ENCODE measurements at regions not wholly inside any gene's neighbourhood (a gene's known extent, or its start where the extent isn't known, plus 50 kb on each side); places are given as distances from the start of the nearest gene placed in this dataset.
A peak's percentile ranks its signal among the peaks of the same experiment; 100 is the strongest.

DNA sequence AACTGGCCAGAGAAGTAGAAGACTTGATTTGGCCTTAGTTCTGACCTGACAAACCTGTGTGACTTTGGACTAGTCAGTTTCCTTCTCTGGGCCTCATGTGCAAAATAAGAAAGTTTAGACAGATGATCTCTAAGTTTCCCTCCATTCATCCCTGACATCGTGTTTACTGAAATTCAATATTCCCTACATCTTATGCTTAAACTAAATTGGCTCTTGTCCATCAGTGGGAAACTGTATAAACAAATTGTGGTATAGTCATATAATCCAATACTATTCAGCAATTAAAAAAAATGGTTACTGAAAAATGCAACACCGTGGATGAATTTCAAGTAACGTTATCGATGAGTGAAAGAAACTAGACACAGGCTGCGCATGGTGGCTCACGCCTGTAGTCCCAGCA, 64.4 kb upstream of the HRH1 start:
- DNase-seq (ENCODE audit: low read depth) = no peak

DNA sequence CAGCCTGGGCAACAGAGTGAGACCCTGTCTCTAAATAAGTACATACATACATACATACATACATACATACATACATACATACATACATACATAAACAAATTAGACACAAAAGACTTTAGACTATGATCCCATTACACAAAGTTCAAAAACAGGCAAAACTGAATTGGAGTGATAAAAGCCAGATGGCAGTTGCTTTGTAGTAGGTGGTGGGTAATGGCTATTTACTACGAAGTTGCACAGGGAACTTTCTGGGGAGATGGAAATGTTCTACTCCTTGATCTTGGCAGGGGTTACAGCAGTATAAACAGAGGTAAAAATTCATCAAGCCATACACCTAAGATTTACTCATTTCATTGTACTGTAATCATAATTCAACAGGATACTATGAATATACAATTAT, 63.7 kb upstream of the HRH1 start:
- DNase-seq (ENCODE audit: low read depth) = no peak

DNA sequence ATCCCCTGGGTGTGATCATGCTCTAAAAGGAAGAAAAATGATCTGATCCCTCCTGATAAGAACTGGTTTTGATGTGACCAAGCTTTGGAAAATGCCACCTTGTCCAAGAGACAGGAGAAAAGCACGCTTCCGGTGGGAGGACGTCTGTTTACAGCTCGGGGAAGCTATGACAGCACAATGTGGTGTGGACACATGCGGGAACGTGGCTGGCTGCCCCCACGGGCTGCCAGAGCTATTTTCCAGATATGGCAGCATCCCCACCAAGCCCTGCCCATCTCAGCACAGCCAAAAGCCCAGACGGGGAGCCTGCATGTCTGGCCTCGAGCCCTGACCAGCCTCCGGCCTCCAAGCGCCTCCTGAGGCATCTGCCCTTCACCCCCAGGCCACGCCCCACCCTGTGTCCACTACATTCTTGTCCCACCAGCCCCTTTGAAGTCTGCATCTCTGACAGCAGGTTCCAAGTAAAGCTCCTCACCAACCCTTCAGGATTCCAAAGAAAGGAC, 63.2 kb upstream of the HRH1 start:
- peak; percentile 35 for DNase-seq (ENCODE audit: low read depth)

DNA sequence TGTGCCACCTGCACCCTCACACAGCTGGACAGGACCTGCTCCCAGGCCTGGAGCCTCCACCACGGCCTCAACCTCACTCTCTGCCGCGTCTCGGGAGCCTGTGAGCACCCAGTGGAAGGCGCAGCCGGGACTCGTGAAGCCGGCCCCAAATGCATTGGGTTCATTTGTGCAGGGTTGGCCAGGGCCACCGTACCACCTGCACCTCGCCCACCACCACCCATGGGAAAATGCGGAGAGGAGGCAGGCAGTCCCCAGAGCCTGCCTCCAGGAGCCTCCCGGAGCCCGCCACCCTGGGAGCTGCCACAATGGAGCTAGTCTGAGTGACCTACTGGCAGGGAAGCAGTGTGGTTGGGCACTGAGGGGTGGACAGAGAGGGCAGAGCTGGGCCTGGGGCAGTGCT, 62.5 kb upstream of the HRH1 start:
- DNase-seq (ENCODE audit: low read depth) = no peak

DNA sequence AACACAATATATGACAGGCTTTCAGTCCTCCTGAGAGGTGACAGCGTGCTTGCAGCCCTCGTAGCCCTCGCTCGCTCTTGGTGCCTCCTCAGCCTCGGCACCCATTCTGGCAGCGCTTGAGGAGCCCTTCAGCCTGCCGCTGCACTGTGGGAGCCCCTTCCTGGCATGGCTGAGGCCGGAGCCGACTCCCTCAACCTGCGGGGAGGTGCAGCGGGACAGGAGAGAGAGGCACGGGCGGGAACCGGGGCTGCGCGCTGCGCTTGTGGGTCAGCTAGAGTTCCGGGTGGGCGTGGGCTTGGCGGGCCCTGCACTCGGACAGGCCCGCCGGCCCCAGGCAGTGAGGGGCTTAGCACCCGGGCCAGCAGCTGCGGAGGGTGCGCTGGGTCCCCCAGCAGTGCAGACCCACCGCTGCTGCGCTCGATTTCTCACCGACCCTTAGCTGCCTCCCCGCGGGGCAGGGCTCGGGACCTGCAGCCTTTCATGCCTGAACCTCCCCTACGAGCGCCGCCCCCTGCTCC, 60.4 kb upstream of the HRH1 start:
- DNase-seq (ENCODE audit: low read depth) = no peak

DNA sequence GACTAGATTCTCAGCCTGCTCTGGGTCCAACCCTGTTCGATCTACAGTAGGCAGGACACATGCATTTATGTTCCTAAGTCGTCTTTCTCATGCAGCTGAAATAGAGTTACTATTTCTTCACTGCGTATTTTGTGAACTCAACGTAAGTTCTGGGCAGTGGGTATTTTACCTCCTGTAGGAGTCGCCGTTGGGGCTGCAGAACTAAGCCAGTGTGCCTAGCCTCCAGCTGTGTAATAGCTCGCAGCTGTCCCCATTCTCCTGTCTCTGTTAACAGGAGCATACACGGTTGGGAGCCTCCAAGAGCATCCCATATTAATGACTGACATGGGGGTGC, 58.4 kb upstream of the HRH1 start:
- DNase-seq (ENCODE audit: low read depth) = no peak

DNA sequence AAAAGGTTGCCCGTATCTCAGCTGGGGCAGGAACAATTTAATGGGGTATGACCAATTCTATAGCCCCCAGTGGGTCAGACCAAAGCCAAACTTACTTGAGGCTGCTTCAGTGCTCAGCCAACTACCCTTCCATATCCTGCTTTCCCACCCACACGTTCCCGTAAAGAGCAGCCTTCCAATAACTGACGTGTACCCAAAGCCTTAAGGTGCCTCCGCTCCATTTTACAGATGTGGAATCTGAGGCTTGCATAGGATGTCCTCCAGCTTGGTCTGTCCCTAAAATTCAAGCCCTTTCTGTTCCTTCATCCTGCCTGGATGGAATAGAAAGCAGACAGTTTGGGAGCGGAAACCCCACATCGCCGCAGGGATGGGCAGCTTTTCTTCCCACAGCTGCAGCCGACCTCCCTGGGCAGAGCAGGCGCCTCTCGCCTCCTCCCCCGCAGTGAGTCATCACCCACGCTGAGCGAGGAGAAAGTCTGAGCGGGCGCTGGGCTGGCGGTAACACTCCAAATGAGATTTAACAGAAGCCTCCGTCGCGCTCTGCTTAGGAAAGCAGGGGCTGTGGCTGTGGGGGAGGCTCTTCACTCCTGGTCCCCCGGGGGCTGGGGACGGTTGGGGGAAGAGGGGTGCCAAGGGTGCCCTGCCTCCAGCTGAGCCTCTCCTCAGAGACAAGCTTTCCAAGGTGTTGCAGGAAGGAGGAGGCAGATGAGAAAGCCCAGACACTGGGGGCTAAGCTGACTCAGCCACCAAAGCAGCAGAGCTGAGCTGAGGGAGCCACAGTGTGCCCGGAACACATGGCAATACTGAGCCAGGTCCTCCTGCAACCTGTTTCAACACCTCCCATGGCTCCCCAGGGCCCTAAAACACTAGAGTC, 57.8 kb upstream of the HRH1 start:
- peak; percentile 90 for DNase-seq (ENCODE audit: low read depth)

DNA sequence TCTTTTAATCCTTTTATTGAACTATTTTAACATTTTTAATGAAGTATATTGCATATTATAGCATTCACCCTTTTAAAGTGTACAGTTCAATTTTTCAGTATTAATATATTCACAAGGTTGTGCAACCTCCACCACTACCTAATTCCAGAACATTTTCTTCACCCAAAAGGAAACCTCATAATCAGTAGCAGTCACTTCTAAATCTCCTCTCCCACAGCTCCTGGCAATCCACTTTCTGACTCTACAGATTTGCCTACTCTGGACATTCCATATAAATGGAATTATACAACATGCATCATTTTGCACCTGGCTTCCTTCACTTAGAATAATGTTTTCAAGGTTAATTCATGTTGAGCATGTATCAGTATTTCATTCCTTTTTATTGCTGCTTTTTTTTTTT, 55.0 kb upstream of the HRH1 start:
- DNase-seq (ENCODE audit: low read depth) = no peak

All from myocyte (in vitro differentiated cells).